Lower leg skin (tissue), 3 donors: ENCODE measurements at regions not wholly inside any gene's neighbourhood (a gene's known extent, or its start where the extent isn't known, plus 50 kb on each side); places are given as distances from the start of the nearest gene placed in this dataset.
"Not testable (repeated sequence)": the region's sequence is repeated elsewhere in the genome, so short reads cannot be mapped to it uniquely, and the experiment has no call there.

Source experiments
- CTCF ChIP-seq, 3 donors: fragments of 450-650 bp; IDR thresholded peaks; one replicate each; pipeline ENCODE4 v1.5.1; 2016; ENCODE audit warnings: antibody characterized with exemption in 3 of 3, mild to moderate bottlenecking in 3 of 3, moderate library complexity in 2 of 3
- POLR2A ChIP-seq, 2 donors: fragments of 450-650 bp; IDR thresholded peaks; one replicate each; pipeline ENCODE4 v1.6.1; 2016 to 2017; ENCODE audit warnings: antibody characterized with exemption in 2 of 2, mild to moderate bottlenecking in 1 of 2, moderate library complexity in 1 of 2

GRCh38 chr3:126283651-126284050, 73.6 kb downstream of the KLF15 start:
- not testable (repeated sequence) for TF ChIP-seq CTCF, POLR2A (IDR thresholded peaks at IDR 0.05)
